ENCODE measurements at regions not wholly inside any gene's neighbourhood (a gene's known extent, or its start where the extent isn't known, plus 50 kb on each side); places are given as distances from the start of the nearest gene placed in this dataset.

DNA sequence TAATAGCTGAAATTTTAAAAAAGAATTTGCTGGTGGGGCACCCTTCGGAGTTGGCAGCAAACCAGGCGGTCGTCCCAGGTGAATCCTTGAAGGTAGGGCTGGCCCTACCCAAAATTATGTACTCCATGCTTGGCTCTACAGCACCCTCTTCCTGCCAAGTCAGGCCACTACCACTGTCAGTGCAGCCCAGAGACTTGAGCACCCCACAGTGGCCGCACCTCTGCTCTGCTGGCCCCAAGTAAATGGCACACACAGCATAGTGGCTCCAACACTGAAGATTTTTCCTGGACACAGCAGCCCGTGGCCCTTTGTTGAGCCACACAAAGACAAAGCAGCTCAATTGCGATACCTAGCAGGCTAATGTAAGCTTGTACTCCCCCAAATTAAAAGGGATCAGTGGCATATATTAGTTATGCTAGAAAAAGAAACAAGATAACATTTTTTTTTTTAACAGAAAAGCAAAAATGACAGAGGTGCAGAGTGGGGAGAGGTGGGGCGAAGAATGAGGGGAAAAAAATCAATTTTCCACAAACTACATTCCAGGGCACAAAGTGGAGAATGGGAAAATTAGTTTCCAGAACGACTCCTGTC is 250.5 kb downstream of the UACA start:
- TF ChIP-seq, protein P1, sequence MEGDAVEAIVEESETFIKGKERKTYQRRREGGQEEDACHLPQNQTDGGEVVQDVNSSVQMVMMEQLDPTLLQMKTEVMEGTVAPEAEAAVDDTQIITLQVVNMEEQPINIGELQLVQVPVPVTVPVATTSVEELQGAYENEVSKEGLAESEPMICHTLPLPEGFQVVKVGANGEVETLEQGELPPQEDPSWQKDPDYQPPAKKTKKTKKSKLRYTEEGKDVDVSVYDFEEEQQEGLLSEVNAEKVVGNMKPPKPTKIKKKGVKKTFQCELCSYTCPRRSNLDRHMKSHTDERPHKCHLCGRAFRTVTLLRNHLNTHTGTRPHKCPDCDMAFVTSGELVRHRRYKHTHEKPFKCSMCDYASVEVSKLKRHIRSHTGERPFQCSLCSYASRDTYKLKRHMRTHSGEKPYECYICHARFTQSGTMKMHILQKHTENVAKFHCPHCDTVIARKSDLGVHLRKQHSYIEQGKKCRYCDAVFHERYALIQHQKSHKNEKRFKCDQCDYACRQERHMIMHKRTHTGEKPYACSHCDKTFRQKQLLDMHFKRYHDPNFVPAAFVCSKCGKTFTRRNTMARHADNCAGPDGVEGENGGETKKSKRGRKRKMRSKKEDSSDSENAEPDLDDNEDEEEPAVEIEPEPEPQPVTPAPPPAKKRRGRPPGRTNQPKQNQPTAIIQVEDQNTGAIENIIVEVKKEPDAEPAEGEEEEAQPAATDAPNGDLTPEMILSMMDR (IDR thresholded peaks at IDR 0.05), result peak; percentile 94

DNA sequence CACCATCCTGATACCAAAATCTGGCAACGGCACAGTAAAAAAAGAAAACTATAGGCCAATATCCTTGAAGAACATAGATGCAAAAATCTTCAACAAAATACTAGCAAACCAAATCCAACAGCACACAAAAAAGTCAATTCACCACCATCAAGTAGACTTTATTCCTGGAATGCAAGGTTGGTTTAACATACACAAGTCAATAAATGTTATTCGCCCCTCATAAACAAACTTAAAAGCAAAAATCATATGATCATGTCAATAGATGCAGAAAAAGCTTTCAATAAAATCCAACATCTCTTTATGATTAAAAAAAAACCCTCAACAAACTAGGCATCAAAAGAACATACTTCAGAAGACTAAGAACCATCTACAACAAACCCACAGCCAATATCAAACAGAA is 252.9 kb downstream of the UACA start:
- TF ChIP-seq, protein P1 (IDR thresholded peaks at IDR 0.05), result no peak

DNA sequence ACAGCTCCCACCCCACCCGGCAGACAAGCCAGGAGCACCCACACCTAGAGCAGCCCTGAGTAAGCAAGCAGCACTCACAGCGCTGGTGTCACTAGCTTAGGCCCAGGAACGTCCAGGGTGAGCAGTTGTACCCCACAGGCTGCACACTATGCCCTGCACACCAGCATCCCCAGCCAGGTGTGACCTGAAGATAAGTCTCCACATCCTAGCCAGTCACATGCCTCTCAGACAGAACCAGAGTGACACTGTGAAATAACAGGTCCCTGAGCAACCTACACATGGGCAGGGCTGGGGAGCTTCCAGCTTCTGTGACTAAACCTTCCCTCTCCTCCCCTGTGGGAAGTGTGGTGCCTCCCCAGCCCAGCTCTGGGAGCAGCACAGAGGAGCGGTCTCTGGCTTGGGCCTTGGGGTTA is 253.6 kb downstream of the UACA start:
- TF ChIP-seq, protein P1 (IDR thresholded peaks at IDR 0.05), result no peak

DNA sequence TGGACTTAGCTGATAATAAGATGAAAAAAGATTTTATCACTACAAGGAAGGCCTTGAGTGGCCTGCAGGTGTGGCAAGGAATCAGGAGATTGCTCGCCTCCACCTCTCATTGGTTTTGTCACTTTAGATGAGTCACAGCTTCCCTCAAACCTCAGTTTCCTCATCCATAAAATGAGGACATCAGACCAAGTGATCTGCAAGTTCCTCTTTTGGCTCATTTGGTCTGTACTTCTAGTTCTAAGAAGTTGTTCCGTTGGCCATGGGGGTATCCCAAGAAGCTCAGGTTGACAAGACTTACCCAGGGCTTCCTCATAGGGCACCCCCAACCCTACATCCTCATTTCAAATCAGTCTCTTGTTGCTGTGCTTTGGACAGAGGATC is 254.1 kb downstream of the UACA start:
- TF ChIP-seq, protein P1 (IDR thresholded peaks at IDR 0.05), result no peak

DNA sequence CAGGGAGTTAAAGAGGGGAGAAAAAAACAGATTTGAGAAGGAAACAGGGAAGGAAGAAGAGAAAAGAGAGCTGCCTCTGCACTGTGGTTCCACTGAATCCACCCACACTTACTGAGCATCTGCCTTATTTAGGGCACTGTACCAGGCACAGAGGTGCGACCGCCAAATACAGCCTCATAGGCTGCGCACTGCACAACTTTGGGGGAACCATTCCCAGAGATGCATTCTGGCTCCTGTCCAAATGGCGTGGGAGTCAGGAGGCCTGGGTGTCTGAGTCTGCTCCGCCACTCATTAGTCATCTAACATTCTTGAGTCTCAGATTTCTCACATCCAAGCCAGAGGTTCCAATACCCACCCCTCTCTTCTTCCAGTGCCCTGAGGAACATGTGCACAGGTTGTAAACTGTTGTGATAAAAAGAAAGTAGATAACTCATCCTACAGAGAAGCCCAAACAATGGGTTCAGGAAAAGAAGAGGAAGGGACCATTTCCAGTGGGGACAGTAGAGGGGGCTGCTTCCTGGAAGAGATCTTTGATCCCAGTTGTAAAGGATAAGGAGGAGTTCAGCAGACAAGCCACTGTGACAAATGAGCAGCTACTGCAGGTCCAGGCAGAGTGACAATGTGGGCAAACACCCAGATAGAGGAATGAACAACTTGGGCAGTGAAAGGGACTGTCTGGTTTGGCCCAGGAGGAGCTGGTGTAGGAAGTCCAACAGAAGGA is 254.6 kb downstream of the UACA start:
- TF ChIP-seq, protein P1 (IDR thresholded peaks at IDR 0.05), result no peak

DNA sequence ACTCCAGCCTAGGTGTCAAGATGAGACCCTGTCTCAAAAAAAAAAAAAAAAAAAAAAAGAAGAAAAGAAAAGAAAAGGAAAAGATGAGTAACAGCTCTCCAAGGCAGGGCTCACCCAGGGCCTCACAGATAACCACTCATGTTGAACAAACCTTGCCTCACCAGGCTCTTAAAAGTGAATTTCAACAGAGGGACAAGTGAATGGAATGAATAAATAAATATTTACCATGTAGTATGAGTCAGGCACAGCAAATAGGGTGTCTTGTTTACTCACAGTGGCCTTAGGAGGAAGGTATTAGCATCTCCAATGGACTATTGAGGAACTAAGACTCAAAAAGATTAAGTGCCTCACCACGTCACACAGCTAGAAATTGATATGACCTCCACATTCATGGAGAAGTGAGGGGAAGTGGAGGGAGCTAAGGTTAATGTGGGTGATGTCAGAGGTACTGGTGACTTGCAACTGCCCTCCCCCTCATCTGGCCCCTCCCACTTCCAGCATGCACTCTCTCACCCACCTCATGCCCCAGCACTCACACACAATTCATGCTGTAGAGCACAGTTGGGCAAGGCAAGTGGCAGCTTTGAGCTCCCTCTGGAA is 255.5 kb downstream of the UACA start:
- TF ChIP-seq, protein P1 (IDR thresholded peaks at IDR 0.05), result no peak

DNA sequence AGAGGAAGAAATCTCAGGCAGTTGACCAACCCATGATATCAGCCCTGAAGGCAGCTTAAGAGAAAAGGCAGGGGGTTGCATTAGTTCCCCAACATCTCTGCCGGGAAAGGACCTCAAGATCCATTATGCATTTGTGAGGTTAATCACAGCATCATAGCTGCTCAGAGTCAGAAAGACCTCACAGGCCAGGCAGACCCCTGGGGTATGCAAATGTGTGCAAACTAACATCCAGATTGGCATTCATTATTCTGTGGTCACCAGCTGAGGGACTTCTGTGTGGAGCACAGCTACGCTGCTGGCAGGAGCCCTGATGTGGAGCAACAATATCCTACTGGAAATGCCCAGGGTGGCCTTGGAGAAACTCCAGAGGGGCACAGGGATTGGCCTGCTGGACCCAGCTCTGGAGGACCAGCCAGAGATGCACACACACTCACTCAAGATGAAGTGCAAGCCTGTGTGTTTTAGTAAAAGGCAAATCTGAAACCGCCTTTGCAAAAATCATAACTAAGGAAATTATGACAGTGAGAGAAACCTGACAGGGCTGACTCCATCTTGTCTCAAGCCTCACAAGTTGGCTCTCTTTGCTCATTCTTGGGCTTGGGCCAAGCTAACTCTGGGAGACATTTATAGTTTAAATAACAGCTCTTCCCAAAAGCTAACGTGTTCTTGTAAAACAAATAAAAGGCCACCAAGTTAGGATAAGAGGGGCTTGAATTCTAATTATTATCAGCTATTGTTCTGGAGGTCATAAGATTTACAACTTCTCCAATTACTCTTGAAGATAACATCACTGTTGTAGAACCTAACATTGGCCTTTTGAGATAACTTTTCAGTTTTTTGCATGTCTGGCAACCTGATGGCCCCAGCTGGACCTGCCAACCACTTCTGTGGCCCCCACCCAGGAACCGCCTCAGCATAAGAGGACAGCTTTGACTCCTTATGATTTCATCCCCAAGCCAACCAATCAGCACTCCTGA is 257.1 kb downstream of the UACA start:
- TF ChIP-seq, protein P1 (IDR thresholded peaks at IDR 0.05), result no peak

Data from LNCAP (cell line).